NCI-H146 (cell line): ENCODE measurements at regions not wholly inside any gene's neighbourhood (a gene's known extent, or its start where the extent isn't known, plus 50 kb on each side); places are given as distances from the start of the nearest gene placed in this dataset.
"Not testable (repeated sequence)": the region's sequence is repeated elsewhere in the genome, so short reads cannot be mapped to it uniquely, and the experiment has no call there.

Source experiments
- DNase-seq: peaks from one replicate; lab custom pipeline; 2025; lab: John Stamatoyannopoulos, UW

DNA sequence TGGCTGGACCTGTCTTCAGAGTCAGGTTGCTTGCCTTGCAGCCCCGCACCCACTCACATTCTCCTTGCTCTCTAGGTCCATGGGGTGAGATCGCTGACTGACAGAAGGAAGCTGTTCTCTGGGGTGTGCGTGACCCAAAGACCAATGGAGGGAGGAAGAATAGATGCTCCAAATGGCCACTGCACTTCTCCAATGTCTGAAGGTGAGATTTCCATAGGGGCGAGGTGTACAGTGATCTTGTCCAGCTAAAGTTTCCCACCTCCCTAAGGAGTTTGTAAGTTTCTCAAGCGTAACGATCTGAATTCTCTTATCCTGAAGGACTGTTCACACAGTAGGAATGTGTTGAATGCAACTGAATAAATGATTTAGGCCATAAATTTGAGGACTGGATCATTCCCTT, 211.9 kb upstream of the IRF2BP2 start:
- DNase-seq = no peak

DNA sequence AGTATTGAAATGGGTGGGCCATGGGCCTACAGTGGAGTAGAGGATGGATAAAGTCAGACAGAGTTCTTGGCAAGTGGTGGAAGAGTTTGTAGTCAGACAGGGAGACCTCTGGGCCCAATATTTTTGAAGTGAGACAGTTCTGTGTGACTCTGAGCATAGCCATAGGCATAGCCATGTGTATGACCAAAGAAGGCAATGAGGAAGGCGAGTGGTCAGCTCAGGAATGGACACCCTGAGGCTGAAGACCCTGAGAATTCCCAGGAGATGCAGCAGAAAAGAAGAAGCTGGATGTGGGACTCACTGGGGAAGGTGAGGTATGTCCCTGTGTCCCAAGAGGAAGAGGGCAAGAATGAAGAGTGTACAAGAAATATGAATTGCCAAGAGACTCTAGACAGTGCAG, 210.6 kb upstream of the IRF2BP2 start:
- no peak for DNase-seq

GRCh38 chr1:234819845-234820244, 209.9 kb upstream of the IRF2BP2 start:
- not testable (repeated sequence) for DNase-seq

DNA sequence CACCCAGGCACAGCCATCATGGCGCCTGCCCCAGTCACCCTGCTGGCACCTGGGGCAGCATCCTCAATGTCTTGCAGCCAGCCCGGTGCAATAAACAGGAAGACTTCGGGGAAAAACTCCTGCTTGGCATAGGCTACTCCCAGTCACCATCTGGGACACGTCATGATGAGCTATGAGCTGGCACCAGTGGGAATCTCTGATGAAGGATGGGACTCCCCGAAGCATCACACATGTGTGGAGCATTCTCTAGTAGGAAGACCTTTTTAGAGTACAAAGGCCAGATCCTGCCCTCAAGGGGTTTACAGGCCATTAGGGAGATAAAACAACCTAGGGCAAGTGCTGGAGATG, 208.0 kb upstream of the IRF2BP2 start:
- not testable (repeated sequence) for DNase-seq

- DNase-seq = not testable (repeated sequence)
Observed at GRCh38 chr1:234817313-234818039, 207.5 kb upstream of the IRF2BP2 start.

DNA sequence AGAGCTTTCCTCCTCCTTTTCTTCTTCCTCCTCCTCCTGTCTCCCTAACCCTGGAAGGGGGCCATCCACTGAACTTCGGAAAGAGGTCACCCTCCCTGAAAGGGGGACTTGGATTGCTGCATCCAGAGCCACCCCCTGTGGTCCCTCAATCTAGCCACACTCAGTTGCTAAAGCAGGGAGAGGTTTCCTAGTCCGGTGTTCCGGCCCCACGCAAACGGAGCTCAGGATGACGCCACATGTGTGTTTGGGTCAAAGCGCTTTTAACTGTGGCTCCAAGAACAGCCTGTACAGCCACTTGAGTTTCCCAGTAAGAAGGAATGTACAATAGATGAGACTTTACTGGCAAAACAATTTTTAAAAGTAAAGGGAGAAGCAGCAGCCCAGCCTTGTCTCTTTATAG, 206.9 kb upstream of the IRF2BP2 start:
- DNase-seq = not testable (repeated sequence)

GRCh38 chr1:234816186-234816851, 206.3 kb upstream of the IRF2BP2 start:
- DNase-seq = not testable (repeated sequence)

GRCh38 chr1:234815295-234815815, 205.4 kb upstream of the IRF2BP2 start:
- not testable (repeated sequence) for DNase-seq

- not testable (repeated sequence) for DNase-seq
Observed at GRCh38 chr1:234814235-234814634, 204.3 kb upstream of the IRF2BP2 start.

- DNase-seq = not testable (repeated sequence)
Observed at GRCh38 chr1:234811824-234812223, 201.8 kb upstream of the IRF2BP2 start.

DNA sequence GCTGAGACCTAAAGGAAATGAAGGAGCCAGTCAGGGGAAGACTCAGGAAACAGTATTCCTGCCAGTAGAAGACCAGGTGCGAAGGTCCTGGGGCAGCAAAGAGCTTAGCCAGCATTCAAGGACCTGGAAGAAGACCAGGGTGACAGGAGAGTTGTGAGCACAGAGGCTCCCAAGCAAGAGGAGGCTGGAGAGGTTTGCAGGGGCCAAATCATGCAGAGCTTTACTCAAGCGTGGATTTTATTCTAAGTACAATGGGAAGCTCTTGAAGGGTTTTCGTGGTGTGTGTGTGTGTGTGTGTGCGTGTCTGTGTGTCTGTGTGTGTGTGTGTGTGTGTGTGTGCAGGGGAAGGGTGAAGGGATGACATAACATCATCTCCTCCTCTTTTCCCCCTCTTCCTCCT, 200.7 kb upstream of the IRF2BP2 start:
- DNase-seq = not testable (repeated sequence)

DNA sequence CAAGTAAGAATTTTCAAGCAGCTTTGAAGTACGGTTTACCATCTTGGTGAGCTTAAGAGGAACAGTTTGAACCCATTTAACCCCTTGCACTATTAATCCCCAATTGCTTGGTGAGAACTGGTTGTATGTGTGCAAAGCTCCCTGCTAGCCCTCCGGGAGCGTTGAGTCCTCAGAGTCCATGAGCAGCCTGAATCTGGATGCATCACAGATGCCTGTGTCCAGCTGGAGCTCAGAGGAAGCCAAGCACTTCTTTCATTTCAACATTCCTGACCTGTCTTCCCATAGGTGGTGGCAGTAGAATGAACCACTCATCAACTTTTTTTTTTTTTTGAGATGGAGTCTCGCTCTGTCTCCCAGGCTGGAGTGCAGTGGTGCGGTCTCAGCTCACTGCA, 199.9 kb upstream of the IRF2BP2 start:
- not testable (repeated sequence) for DNase-seq

DNA sequence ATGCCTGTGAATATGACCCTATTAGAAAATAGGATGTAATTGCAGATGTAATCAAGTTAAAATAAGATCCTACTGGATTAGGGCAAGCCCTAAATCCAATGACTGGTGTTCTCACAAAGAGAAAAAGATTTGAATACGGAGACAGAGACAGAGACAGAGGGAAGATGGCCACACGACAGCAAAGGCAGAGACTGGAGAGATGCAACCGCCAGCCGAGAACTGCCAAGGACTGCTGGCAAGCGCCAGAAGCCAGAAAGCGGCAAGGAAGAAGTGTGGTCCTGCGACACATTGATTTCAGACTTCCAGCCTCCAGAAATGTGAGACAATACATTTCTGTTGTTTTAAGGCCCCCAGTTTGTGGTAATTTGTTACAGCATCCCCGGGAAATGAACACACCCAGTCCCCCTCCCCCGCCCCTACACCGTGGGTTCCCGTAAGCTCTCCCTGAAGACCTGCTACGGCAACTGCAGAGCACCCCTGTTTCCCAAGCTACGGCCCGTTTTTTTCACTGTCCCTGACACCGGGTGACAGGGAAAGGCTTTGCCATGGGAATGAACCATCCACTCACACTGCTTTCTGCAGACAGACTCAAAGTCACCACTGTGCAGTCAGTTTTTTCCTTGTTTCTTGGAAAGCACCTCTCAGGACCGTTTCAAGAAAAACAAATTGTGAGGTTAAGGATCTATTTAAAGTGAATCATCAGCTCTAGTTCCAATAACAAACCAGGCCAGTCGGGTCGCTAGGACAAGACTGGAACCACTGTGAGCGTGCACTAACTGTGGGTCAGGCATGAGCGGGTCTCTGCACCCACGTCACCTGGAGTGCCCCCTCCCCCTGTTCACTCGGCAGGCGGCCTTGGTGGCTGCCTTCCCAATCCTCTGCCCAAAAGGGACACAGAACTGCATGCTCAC, 199.2 kb upstream of the IRF2BP2 start:
- DNase-seq = not testable (repeated sequence)

DNA sequence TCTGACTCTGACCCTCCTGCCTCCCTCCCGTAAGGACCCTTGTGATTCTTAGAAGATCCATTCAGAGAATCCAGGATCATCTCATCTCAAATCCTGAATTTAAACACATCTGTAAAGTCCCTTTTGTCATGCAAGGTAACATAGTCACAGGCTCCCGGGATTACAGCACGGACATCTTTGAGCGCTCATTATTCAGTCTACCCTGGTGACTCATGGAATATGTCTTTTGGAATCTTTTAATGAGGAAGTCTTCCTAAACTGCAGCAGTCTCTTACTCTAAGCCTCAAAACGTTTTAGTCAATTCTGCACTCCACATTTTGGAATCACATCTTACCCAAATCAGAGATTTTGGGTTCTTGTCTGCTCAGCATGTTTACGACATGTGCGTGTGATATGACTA, 198.5 kb upstream of the IRF2BP2 start:
- DNase-seq = not testable (repeated sequence)

DNA sequence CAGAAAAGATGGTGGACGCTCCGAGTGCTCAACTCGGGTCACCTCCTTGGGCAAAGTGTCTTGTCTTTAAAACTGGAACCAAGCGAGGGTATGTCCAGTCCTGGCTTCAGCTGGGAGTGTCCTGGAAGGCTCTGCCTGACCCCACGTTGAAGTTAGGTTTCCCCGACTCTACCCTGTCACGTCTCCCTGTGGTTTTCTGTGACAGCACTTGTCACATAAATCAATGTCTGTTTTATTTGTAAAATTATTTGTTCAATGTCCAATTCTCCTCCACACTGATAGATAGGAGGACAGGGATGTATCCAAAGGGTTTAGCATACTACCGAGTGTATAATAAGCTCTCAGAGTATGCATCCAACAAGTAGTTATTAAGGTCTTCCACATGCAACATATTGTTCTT, 197.7 kb upstream of the IRF2BP2 start:
- not testable (repeated sequence) for DNase-seq

GRCh38 chr1:234802586-234802985, 192.6 kb upstream of the IRF2BP2 start:
- DNase-seq = not testable (repeated sequence)

DNA sequence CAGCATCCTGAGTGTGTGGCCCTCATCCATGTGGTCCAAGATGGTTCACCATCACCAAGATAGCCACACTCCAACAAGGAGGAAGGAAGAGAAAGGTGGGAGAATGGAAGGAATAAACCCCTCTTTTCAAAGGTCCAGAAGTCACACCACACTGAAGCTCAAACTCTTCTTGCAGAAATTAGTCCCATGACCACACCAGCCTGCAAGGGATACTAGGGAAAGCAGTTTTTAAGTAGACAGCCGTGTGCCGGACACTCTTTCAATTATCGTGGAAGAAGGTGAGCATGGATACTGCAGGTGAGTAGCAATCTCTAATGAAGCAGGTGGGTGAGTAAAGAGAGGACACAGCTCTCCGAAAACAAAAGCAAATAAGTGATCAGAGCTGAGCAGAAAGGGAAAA, 191.7 kb upstream of the IRF2BP2 start:
- DNase-seq = not testable (repeated sequence)

- DNase-seq = not testable (repeated sequence)
Observed at GRCh38 chr1:234801147-234801546, 191.2 kb upstream of the IRF2BP2 start.

- DNase-seq = not testable (repeated sequence)
Observed at GRCh38 chr1:234800563-234800962, 190.6 kb upstream of the IRF2BP2 start.

- not testable (repeated sequence) for DNase-seq
Observed at GRCh38 chr1:234799021-234799689, 189.2 kb upstream of the IRF2BP2 start.

GRCh38 chr1:234797216-234797615, 187.2 kb upstream of the IRF2BP2 start:
- DNase-seq = not testable (repeated sequence)

- not testable (repeated sequence) for DNase-seq
Observed at GRCh38 chr1:234796438-234796792, 186.4 kb upstream of the IRF2BP2 start.
